ENCODE measurements at regions not wholly inside any gene's neighbourhood (a gene's known extent, or its start where the extent isn't known, plus 50 kb on each side); places are given as distances from the start of the nearest gene placed in this dataset.

DNA sequence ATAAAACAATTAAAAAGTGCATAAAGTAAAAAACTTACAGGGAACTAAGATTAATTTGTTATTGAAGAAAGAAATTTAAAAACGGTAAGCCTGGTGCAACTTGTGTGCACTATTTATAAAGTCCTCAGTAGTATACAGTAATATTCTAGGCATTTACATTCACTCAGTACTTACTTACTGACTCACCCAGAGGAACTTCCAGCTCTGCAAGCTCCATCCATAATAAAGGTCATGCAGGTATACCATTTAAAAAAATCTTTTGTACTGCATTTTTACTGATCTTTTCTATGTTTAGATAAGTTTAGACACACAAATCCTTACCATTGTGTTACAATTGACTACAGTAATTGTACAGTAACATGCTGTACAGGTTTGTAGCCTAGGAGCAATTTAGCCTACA is 51.5 kb upstream of the NXPH2 start:
- TF ChIP-seq, protein P1, sequence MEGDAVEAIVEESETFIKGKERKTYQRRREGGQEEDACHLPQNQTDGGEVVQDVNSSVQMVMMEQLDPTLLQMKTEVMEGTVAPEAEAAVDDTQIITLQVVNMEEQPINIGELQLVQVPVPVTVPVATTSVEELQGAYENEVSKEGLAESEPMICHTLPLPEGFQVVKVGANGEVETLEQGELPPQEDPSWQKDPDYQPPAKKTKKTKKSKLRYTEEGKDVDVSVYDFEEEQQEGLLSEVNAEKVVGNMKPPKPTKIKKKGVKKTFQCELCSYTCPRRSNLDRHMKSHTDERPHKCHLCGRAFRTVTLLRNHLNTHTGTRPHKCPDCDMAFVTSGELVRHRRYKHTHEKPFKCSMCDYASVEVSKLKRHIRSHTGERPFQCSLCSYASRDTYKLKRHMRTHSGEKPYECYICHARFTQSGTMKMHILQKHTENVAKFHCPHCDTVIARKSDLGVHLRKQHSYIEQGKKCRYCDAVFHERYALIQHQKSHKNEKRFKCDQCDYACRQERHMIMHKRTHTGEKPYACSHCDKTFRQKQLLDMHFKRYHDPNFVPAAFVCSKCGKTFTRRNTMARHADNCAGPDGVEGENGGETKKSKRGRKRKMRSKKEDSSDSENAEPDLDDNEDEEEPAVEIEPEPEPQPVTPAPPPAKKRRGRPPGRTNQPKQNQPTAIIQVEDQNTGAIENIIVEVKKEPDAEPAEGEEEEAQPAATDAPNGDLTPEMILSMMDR (IDR thresholded peaks at IDR 0.05) = no peak
- no peak for TF ChIP-seq EZH2 (IDR thresholded peaks at IDR 0.05; ENCODE audit: borderline replicate concordance, insufficient read depth, low read depth, low read length, poor library complexity, severe bottlenecking)

All from B cell (primary cell).